ENCODE measurements at regions not wholly inside any gene's neighbourhood (a gene's known extent, or its start where the extent isn't known, plus 50 kb on each side); places are given as distances from the start of the nearest gene placed in this dataset.

- TF ChIP-seq POLR2A (IDR thresholded peaks at IDR 0.05; ENCODE audit: low read depth, low read length): no peak
- no peak for TF ChIP-seq POLR2AphosphoS5 (IDR thresholded peaks at IDR 0.05; ENCODE audit: low read depth, low read length)
- no peak for TF ChIP-seq PAX5 (IDR thresholded peaks at IDR 0.05; ENCODE audit: insufficient read depth, low read length, severe bottlenecking)
These were observed 366.0 kb upstream of the SHH start for GRCh38 chr7:156178214-156178613.
